Medulla oblongata (tissue), 1 donor: ENCODE measurements at regions not wholly inside any gene's neighbourhood (a gene's known extent, or its start where the extent isn't known, plus 50 kb on each side); places are given as distances from the start of the nearest gene placed in this dataset.
A peak's percentile ranks its signal among the peaks of the same experiment; 100 is the strongest.

Source experiments
- DNase-seq: peaks from one replicate; pipeline ENCODE4 v3.0.0-alpha.2; 2015; ENCODE audit errors: extremely low spot score

DNA sequence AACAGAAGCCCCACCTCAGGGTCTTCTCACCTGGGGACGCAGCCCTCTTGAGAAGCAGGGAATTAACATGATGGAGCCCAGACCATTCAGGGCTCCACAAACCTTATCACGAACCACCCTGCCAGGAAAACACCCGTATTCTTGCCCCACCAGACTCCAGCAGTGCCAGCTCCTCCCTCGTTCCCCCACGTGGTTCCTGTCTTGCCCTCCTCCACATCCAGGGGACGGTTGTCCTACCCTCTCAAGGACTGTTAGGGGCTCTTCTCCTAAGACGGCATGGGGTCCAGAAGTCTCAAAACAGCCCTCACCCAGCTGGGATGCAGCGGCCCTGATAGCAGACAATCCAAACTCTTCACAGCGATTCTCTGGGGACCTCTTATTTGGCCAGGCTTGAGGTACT lies 372.2 kb upstream of the HS6ST1 start:
- no peak for DNase-seq

DNA sequence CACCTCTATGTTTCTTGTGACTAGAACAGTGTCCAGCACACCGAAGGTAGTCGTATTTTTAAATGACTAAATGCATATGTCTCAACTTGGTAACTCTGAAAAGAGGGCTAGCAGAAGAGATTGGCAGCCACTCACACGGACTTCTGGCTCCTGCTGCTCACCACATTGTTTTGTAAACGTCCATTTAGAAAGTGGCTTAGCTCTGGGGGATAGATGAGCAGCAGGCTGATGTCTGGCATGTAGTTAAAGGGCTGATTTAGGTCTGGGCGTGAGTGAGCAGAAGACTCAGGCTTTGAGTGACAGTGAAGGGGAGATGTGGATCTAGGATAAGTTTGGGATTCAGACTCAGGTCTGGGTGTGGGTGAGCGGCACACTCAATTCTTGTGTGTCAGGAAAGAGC lies 372.9 kb upstream of the HS6ST1 start:
- no peak for DNase-seq

DNA sequence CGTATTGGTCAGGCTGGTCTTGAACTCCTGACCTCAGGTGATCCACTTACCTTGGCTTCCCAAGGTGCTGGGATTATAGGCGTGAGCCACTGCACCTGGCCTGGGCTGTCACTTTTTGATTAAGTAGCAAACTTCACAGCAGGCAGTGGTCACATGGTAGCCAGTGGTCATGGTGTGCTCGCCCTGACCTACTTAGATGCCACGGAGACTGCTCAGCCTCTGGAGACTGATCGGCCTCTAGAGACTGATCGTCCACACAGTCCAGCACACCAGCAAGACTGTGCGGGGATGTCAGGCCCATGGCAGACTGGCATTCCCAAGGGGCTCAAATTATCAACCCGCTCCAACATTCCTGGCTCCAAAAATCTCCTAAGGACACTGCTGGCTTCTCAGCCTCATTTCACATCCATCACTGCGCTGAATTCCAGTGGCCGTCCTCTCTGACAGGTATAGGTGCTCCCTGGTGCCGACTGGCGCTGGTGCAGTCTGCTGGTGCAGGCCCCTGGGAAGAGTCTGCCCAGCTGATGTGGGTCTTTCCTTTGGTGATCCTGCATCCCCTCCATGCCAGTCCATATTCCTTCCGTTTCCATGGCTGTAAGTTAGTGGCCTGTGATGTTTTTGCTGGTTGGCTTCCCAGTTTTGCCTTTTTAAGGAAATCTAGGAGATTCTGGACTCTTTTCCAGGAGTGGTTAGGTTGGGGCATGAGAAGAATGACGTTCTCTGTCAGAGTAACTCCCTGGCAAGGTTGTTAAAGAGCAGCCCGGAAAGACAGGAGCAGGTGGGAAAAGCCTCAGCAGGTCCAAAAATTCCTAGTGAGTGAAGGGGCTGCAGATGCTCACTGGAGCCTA lies 374.5 kb upstream of the HS6ST1 start:
- DNase-seq, result no peak

- no peak for DNase-seq
Observed at GRCh38 chr2:128693743-128694029, 375.0 kb upstream of the HS6ST1 start.

- DNase-seq, result no peak
Observed at GRCh38 chr2:128695646-128696220, 377.1 kb upstream of the HS6ST1 start.

DNA sequence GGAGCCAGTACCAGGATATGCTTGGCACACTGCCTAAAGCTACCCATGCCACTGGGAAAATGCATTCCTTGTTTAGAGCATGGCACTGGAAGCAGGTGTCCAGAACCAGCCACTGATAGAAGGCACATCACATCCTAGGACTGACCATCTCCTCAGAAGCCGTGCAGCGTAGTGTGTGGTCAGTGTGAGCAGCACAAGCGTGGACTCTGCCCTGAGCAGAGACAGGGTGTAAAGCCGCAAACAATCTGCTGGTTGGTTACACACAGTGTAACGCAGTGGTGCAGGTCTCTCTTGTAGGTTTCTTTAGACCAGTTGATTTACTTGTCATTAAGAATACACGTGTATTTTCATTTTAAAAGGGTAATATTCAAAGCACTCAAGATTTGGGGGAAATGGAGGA lies 377.8 kb upstream of the HS6ST1 start:
- no peak for DNase-seq

GRCh38 chr2:128701418-128701817 lies 382.8 kb upstream of the HS6ST1 start:
- no peak for DNase-seq

DNA sequence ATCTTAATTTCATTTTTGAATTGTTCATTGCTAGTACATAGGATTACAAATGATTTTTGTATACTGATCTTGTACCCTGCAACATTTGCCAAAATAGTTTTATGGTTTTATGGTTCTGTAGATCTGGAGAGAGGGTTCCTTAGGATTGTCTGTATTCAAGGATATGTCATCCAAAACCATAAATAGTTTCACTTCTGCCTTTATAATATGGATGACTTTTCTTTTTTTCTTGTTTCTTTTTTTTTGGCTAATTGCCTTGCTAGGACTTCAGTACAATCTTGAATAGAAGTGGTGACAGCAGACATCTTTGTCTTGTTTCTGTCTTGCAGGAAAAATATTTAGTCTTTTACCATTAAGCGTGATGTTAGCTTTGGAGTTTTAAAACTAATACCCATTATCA lies 383.9 kb upstream of the HS6ST1 start:
- DNase-seq, result no peak

DNA sequence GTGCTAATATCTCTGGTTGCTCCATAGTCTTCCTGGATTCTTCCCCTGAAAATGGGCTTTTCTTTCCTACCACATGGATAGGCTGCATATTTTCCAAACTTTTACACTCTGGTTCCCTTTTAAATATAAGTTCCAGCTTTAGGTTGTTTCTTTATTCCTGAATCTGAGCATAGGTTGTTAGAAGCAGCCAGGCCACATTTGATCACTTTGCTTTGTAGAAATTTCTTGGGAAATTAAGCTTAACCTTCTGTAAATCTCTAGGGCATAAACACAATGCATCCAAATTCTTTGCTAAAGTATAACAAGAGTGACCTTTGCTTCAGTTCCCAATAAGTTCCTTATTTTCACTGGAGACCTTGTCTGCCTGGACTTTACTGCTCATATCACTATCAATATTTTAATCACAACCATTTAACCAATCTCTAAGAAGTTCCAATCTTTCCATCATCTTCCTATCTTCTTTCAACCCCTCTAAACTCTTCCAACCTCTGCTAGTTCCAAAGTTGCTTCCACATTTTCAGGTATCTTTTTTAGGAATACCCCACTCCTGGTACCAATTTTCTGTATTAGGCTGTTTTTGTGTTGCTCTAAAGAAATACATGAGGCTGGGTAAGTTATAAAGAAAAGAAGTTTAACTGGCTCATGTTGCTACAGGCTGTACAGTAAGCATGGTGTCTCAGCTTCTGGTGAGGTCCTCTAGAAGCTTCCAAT lies 389.6 kb upstream of the HS6ST1 start:
- no peak for DNase-seq

DNA sequence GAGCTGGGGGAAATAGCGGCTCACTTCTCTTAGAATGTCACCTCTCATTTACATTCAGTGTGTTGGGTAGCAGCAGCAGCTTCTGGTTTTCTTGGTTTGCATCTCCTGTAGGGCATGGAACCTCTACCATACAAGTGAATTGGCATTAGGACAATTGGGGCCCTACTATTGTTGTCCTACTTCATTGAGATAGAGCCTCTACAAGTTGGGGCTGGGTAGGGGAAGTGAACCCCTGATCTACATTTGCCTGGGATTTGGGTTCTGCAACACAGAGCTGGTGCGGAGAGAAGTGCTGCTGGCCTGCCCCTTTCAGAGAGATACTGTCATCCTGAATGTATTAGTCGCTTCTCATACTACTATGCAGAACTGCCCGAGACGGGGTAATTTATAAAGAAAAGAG lies 391.6 kb upstream of the HS6ST1 start:
- DNase-seq, result no peak

DNA sequence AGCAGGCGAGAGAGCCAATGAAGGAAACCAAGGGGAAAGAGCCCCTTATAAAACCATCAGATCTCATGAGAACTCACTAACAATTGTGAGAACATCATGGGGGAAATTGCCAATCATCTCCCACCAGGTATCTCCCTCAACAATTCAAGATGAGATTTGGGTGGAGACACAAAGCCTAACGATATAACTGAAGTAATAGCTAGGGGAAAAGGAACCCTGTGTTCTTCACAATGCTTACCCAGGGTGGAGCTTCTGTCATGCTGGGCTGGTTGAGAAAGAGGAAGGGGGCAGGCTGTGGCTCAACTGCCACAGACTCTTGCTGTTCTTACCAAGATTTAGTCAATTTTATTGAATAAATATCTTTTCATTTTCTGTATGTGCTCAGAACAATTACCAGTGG lies 392.1 kb upstream of the HS6ST1 start:
- DNase-seq, result no peak

GRCh38 chr2:128714285-128714684 lies 395.6 kb upstream of the HS6ST1 start:
- peak; percentile 54 for DNase-seq

DNA sequence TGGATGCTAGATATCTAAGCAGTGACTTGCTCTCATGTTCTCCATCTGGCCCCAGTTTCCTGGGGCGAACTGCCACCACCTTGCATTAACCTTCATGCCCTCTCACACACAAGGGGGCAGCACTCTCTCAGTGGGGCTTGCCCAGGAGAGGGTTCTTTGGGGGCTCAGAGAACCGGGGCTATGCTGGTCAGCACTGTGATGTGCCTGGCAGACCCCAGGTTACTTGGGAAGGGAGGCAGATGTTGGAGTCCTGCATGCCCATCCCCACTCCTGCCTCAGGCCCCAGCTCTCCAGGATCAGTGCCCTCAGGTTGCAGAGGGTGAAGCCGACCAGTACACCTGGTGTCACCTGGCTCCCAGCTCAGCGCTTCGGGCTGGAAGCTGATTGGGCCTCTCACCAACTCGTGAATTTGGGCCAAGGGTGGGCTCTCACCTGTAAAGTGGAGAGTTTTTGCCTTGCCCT lies 396.2 kb upstream of the HS6ST1 start:
- no peak for DNase-seq

DNA sequence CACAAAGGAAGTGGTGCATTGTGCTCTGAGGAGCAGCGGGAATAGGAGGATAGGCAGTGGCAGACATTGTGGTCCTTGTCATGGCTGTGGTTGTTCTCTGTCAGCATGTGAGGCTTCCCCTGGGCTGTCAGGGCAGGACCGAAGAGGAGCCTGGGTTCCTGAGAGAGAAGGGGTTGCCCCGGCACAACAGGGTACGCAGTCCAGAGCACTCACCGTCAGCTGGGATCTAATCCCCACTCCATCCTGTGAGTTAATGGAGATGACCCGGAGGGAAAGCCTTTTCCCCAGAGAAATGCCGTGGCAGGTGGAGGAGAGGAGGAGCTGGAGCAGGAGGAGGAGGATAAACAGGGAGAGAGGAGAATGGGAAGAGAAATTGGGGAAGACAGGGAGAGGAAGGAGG lies 396.7 kb upstream of the HS6ST1 start:
- DNase-seq, result no peak

DNA sequence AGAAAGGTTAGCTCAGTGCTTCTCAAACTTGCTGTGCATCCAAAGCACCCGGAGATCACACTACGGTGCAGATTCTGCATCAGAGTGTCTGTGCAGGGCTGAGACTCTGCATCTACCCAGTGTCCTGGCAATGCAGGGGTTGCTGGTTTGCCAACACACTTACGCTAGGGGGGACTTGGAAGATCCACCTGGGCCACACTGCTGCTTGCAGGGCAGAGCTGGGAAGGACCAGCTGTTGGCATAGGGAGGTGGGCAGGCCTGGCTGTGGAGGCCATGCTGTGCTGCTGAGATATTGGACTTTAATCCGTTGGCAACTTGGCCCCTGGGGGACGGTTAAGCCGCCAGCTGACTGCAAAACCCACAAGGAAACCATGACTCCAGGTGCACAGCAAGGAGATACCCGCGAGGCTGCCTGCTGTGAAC lies 397.6 kb upstream of the HS6ST1 start:
- DNase-seq, result no peak

DNA sequence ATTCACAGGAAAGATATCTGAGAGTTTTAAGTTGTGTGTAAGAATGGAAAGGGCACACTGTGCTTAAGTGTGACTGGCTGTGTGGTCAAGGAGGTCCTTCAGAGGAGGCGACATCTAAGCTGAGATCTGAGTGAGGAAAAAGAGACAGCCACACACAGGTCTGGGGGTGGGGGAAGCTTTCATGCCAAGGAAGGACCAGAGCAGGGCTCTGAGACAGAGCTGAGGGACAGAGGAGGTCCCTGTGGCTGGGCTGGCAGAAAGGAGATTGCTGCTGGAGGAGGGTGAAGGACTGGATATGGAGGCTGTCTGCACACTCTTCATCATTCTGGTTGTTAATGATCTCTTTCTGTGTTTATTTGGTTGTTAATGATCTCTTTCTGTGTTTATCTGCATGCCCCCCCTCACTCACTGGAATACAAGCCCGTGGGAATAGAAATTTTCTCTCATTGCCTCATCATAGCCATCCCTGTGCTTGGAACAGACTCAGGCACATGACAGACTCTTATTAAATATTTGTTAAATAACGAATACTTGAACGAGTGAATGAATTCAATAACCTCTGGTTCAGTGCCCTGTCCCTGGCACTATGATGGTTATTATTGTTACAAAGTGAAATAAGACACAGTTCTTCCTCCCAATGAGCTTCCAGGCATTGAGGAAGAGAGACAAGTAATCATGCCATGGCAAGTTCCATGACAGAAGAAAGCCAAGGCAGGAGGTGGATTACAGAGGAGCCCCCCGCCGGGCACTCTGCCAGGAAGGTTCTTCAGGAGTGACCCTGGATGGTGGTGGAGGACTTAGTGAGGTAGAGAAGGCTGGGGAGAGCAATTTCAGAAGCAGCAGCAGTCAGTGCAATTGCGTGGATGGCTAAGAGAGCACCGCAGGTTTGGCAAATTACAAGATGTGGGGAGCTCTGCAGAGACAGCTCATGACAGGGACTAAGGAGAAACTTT lies 399.4 kb upstream of the HS6ST1 start:
- no peak for DNase-seq

DNA sequence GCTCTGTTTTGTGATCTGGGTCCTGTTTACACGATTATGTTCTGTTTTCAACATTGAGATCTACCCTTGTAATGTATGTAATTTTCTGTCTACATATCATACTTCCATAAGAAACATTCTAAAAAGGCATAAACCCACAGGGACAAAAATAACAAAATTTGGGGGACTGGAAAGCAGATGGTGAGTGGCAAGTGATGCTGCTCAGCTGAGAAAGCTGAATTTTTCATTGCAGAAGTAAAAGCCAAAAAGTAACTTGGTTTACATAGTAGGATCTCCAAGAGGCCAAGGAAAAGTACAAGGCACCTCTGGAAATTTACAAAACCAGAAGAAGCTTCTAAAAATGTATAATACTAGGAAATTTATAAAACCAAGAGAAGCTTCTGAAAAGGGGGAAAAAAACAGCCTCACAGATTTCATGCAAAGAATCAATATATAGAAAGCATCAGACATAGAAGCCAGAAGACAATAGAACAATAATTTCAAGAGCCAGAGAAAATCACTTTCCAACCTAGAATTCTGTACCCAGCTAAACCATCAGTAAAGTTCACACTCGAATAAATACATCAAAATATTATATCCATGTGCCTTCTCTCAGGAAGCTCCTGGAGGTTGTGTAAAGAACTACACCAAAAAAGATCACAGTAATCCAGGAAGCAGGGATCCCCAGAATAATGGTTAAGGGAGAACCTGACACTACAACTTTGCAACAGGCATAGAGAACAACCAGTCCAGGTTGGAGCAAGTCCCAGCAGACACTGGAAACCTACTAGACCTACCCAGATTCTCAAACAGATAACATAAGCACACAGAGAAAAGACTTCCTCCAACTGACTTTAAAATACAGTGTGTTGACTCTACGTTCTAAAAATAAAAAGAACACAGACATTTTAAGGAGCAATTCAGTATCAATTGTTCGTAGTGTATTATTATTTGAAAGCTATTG lies 401.7 kb upstream of the HS6ST1 start:
- DNase-seq, result no peak

DNA sequence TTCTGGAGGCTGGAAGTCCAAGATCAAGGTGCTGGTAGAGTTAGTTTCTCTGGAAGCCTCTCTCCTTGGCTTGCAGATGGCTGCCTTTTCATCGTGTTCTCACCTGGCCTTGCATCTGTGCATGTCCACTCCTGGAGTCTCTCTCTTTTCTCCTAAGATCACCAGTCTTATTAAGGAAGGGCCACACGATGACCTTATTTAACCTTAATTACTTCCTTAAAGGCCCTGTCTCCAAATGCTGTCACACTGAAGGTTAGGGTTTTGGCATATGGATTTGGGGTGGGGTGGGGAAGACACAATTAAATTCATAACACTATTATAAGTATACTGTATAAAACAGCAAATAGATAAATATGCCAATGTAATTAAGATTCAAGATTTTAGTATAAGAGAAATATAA lies 402.4 kb upstream of the HS6ST1 start:
- no peak for DNase-seq

DNA sequence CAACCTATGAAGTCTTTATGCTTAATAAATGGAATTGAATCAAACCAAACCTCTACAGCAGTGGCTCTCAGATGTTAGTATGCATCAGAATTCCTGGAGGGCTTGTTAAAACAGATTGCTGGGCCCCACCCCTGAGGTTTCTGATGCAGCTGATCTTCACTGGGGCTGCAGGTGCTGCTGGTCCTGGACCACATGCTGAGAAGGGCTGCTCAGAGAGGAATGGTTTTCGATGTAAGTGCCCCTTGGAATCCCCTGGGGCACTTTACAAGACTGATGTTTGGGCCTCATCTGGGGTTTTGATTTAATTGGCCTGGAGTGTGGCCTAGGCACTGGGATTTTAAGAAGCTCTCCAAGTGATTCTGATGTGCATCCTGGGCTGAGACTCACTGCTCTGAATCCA lies 403.8 kb upstream of the HS6ST1 start:
- DNase-seq, result no peak

- DNase-seq, result no peak
Observed at GRCh38 chr2:128724547-128724946, 405.9 kb upstream of the HS6ST1 start.

- DNase-seq, result no peak
Observed at GRCh38 chr2:128724972-128725371, 406.3 kb upstream of the HS6ST1 start.
